GM19468 (cell line): ENCODE measurements at regions not wholly inside any gene's neighbourhood (a gene's known extent, or its start where the extent isn't known, plus 50 kb on each side); places are given as distances from the start of the nearest gene placed in this dataset.

Experiments
- ATAC-seq: cut with Tn5 transposase; IDR thresholded peaks from one replicate; pipeline ENCODE4 v1.9.1; 2021; ENCODE audit warnings: mild to moderate bottlenecking, moderate library complexity, moderate number of reproducible peaks; ENCODE audit not compliant: unreplicated experiment; ENCODE audit errors: extremely low read depth

GRCh38 chr1:187228790-187229189, 400.0 kb downstream of the PLA2G4A start:
- no peak for ATAC-seq

GRCh38 chr1:187229496-187229895, 400.7 kb downstream of the PLA2G4A start:
- no peak for ATAC-seq

GRCh38 chr1:187234706-187235105, 406.0 kb downstream of the PLA2G4A start:
- no peak for ATAC-seq

GRCh38 chr1:187236199-187236598, 407.4 kb downstream of the PLA2G4A start:
- no peak for ATAC-seq

GRCh38 chr1:187236676-187237075, 407.9 kb downstream of the PLA2G4A start:
- no peak for ATAC-seq

GRCh38 chr1:187237542-187237941, 408.8 kb downstream of the PLA2G4A start:
- ATAC-seq: no peak

- no peak for ATAC-seq
These were observed 413.2 kb downstream of the PLA2G4A start for GRCh38 chr1:187241971-187242370.

GRCh38 chr1:187244623-187245022, 415.9 kb downstream of the PLA2G4A start:
- ATAC-seq: no peak

GRCh38 chr1:187245201-187245600, 416.5 kb downstream of the PLA2G4A start:
- ATAC-seq: no peak

GRCh38 chr1:187249196-187249595, 420.4 kb downstream of the PLA2G4A start:
- ATAC-seq: no peak

- no peak for ATAC-seq
These were observed 424.2 kb downstream of the PLA2G4A start for GRCh38 chr1:187252923-187253322.

GRCh38 chr1:187257476-187257875, 428.7 kb downstream of the PLA2G4A start:
- ATAC-seq: no peak

GRCh38 chr1:187261637-187262036, 432.9 kb downstream of the PLA2G4A start:
- no peak for ATAC-seq

- no peak for ATAC-seq
These were observed 434.0 kb downstream of the PLA2G4A start for GRCh38 chr1:187262731-187263130.

- no peak for ATAC-seq
These were observed 436.4 kb downstream of the PLA2G4A start for GRCh38 chr1:187264995-187265602.

- no peak for ATAC-seq
These were observed 437.3 kb downstream of the PLA2G4A start for GRCh38 chr1:187266051-187266450.

- ATAC-seq: no peak
These were observed 439.1 kb downstream of the PLA2G4A start for GRCh38 chr1:187267827-187268226.

GRCh38 chr1:187270256-187270655, 441.5 kb downstream of the PLA2G4A start:
- no peak for ATAC-seq

GRCh38 chr1:187275346-187275745, 446.6 kb downstream of the PLA2G4A start:
- ATAC-seq: no peak

- ATAC-seq: no peak
These were observed 447.3 kb downstream of the PLA2G4A start for GRCh38 chr1:187275985-187276575.

GRCh38 chr1:187276677-187277076, 447.9 kb downstream of the PLA2G4A start:
- ATAC-seq: no peak

GRCh38 chr1:187280031-187280430, 451.3 kb downstream of the PLA2G4A start:
- ATAC-seq: no peak
